ENCODE measurements at regions not wholly inside any gene's neighbourhood (a gene's known extent, or its start where the extent isn't known, plus 50 kb on each side); places are given as distances from the start of the nearest gene placed in this dataset.
A peak's percentile ranks its signal among the peaks of the same experiment; 100 is the strongest.

GRCh38 chr1:232211149-232211548 lies 418.8 kb downstream of the SIPA1L2 start:
- TF ChIP-seq CTCF (IDR thresholded peaks at IDR 0.05; ENCODE audit: low read length) (peak; percentile 24), EZH2phosphoT487 (IDR thresholded peaks at IDR 0.05; ENCODE audit: low read length) (no peak)
